ENCODE measurements at regions not wholly inside any gene's neighbourhood (a gene's known extent, or its start where the extent isn't known, plus 50 kb on each side); places are given as distances from the start of the nearest gene placed in this dataset.
A peak's percentile ranks its signal among the peaks of the same experiment; 100 is the strongest.
"Not testable (repeated sequence)": the region's sequence is repeated elsewhere in the genome, so short reads cannot be mapped to it uniquely, and the experiment has no call there.

GRCh38 chrX:55159551-55159950 lies 60.6 kb upstream of the PAGE5 start:
- no peak for DNase-seq (ENCODE audit: extremely low spot score)
- ChIA-PET POLR2A (no interaction called here), CTCF (no interaction called here)
- TF ChIP-seq CTCF (IDR thresholded peaks at IDR 0.05; ENCODE audit: control extremely low read depth, extremely low read depth, low read depth, missing control alignments): no peak

GRCh38 chrX:55160685-55161552 lies 59.2 kb upstream of the PAGE5 start:
- ChIA-PET POLR2A (no interaction called here), CTCF (interaction anchor here (0.8 to 1.2 kb wide), 2 partner anchors 11 to 17 kb away, joined by 3 to 4 read pairs; no protein-coding TSS in a partner anchor)
- DNase-seq (ENCODE audit: extremely low spot score): peak; percentile 76
- peak; percentile 45 for TF ChIP-seq CTCF (IDR thresholded peaks at IDR 0.05; ENCODE audit: control extremely low read depth, extremely low read depth, low read depth, missing control alignments)

GRCh38 chrX:55161581-55161980 lies 58.6 kb upstream of the PAGE5 start:
- no peak for DNase-seq (ENCODE audit: extremely low spot score)
- CTCF ChIA-PET: interaction anchor here (0.8 to 1.2 kb wide), 2 partner anchors 11 to 17 kb away, joined by 3 to 4 read pairs; no protein-coding TSS in a partner anchor
- TF ChIP-seq CTCF (IDR thresholded peaks at IDR 0.05; ENCODE audit: control extremely low read depth, extremely low read depth, low read depth, missing control alignments): no peak
- POLR2A ChIA-PET: no interaction called here

DNA sequence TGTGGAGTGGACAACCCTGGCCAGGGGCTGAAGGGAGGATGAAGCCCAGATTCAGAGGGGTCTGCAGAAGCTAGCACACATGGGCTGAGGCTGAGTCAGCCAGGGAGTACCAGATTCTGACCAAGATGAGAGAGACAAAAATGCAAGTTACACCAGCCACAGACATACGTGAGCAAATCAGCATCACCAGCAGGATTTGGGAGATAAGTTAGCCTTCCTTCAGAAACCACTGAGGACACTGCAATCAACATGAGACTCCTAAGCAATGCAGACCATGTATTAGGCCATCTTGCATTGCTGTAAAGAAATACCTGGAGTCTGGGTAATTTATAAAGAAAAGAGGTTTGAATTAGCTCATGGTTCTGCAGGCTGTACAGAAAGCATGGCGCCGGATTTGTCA lies 57.0 kb upstream of the PAGE5 start:
- DNase-seq (ENCODE audit: extremely low spot score): no peak
- TF ChIP-seq CTCF (IDR thresholded peaks at IDR 0.05; ENCODE audit: control extremely low read depth, extremely low read depth, low read depth, missing control alignments): no peak
- POLR2A ChIA-PET: no interaction called here
- CTCF ChIA-PET: no interaction called here

DNA sequence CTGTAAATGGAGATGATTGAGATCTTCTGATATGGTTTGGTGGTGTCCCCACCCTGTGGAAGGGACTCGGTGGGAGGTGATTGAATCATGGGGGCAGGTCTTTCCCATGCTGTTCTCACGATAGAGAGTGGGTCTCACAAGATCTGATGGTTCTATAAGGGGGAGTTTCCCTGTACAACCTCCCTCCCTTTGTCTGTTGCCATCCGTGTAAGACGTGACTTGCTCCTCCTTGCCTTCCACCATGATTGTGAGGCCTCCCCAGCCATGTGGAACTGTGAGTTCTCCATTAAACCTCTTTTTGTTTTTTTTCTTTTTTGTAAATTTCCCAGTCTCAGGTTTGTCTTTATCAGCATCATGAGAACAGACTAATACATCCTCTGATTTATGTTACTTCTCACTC lies 55.1 kb upstream of the PAGE5 start:
- CTCF ChIA-PET; POLR2A ChIA-PET; DNase-seq (ENCODE audit: extremely low spot score): not testable (repeated sequence)

GRCh38 chrX:55167124-55167803 lies 52.9 kb upstream of the PAGE5 start:
- ChIA-PET POLR2A (no interaction called here), CTCF (no interaction called here)
- DNase-seq (ENCODE audit: extremely low spot score): no peak
- TF ChIP-seq CTCF (IDR thresholded peaks at IDR 0.05; ENCODE audit: control extremely low read depth, extremely low read depth, low read depth, missing control alignments): no peak

DNA sequence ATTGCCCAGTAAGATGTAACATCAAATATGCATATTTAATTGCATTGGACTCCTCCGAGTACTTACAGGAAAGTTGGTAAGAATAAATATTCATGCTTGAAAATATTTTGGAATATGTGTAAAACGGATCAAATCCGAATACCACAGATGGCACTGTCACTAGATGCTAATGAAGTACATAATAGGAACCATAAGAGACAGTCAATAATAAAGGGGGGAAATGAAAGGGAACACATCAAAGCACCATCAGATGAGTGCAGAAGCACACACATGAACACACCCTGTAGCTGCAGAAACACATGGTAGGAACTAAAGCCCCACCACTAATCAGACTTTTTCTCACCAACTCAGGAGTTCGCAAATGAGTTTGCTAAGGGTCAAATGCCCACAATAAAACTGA lies 52.2 kb upstream of the PAGE5 start:
- CTCF ChIA-PET: no interaction called here
- no peak for DNase-seq (ENCODE audit: extremely low spot score)
- no peak for TF ChIP-seq CTCF (IDR thresholded peaks at IDR 0.05; ENCODE audit: control extremely low read depth, extremely low read depth, low read depth, missing control alignments)
- POLR2A ChIA-PET: no interaction called here

Measured in GM10248 (cell line).